Coronary artery (tissue), 2 donors: ENCODE measurements at regions not wholly inside any gene's neighbourhood (a gene's known extent, or its start where the extent isn't known, plus 50 kb on each side); places are given as distances from the start of the nearest gene placed in this dataset.

Source experiments
- DNase-seq: peaks from one replicate; pipeline ENCODE4 v3.0.0-alpha.2; 2017; ENCODE audit warnings: low spot score
- H3K27ac ChIP-seq, 2 donors: fragments of 200-600 bp; sonication (generic); one replicate each; pipeline ENCODE4 v1.5.1; 2016 to 2019
- H3K4me3 ChIP-seq: fragments of 200-600 bp; sonication (generic); 2 replicates; pipeline ENCODE4 v1.5.1; 2016; ENCODE audit warnings: mild to moderate bottlenecking, moderate library complexity
- TF ChIP-seq, protein P1 (sequence below): fragments of 200-600 bp; sonication (generic); IDR thresholded peaks from one replicate; pipeline ENCODE4 v1.5.1; 2019; ENCODE audit warnings: antibody characterized with exemption

DNA sequence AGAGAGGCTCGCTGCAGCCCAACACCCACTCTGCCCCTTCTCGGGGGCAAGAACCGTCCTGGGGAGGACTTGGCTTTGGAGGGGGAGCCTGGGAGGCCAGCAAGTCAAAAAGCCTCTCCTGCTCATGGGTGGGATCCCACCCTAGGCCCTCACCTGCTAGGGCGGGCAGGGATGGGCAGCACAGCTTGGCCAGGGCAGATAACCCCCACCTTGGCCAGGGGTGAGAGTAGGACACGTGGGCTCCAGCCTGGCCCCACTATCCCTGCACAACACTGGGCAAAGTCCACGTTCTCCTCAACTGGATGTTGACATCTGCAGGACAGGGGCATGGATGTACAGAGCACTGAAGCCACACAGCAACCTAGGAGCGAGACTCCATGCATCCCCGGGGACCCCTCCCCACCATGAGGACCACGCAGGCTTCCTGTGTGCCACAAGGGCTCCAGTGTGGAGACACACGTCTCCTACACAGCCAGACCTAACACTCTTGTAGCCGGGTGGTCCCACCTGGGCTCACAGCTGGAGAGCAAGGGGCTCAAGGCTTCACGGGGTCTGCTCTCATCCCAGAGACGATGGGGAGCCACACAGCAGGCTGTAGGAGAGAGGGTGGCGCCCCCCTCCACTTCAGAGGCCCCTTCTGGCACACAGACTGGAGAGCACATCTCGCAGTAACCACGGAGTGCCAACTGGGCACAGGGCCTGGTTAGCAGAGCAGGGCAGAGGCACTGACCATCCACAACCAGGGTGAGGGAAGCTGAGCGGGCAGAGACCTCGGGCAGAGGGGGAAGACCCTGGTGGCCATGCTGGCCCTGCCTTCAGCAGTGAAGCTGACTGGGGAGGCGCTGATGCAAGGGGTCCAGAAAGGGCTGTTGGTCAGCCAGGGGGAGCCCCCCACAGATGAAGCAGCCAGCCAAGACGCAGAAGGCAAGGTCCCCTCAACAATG is 171.1 kb downstream of the CRYBB2 start:
- no peak overlapping the region for H3K4me3 ChIP-seq
- TF ChIP-seq, protein P1, sequence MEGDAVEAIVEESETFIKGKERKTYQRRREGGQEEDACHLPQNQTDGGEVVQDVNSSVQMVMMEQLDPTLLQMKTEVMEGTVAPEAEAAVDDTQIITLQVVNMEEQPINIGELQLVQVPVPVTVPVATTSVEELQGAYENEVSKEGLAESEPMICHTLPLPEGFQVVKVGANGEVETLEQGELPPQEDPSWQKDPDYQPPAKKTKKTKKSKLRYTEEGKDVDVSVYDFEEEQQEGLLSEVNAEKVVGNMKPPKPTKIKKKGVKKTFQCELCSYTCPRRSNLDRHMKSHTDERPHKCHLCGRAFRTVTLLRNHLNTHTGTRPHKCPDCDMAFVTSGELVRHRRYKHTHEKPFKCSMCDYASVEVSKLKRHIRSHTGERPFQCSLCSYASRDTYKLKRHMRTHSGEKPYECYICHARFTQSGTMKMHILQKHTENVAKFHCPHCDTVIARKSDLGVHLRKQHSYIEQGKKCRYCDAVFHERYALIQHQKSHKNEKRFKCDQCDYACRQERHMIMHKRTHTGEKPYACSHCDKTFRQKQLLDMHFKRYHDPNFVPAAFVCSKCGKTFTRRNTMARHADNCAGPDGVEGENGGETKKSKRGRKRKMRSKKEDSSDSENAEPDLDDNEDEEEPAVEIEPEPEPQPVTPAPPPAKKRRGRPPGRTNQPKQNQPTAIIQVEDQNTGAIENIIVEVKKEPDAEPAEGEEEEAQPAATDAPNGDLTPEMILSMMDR: no peak
- no peak for DNase-seq
- no peak overlapping the region for H3K27ac ChIP-seq

DNA sequence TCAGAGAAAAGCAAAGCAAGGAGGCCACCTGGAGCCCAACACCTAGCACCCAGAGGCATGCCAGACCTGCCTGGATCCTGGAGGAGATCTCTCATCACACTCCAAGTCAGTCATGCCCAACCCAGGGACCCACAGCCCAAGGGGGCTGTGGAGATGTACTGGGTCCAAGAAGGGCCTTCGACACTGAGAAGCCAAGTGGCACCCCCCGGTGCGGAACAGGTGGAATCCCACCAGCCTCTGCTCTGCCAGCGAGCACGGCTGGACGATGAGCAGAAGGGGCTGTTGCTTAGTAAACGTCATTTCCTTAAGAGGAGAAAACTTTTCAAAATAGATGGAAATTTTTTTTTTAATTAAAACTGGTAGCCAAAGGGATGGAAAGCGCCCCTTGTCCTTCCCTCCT is 171.9 kb upstream of the GRK3 start:
- Histone ChIP-seq H3K27ac (no peak overlapping the region), H3K4me3 (no peak overlapping the region)
- TF ChIP-seq, protein P1: no peak
- DNase-seq: no peak

DNA sequence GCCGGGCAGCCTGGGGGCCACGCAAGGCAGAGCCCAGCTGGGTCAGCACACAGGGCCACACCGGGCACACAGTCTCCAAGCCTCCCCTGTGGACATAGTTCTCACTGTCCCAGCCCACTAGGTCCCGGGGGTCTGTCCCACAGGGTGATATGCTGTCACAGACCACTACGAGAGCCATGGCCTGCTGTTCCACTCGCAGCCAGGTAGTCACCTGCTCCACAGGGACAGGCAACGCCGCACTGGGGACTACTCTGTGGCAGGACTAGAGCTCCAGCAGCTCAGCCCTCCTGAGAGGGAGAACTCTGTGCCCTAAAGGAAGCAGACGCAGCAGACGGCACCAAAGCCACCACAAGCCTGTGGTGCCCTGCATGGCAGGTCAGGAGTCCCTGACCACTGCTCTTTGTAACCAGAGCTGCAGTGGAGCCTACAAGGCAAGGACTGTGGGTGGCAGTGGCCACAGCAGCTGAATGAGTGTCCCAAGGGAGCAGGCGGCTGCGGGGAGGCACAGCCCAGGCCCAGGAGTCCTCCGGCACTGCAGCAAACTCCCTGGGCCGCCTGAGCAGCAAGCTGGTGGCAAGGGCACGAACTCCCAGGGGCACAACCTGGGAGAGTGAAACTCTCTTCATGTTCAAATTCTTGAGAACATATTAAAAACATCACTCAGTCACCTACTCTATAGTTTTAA is 171.2 kb upstream of the GRK3 start:
- no peak overlapping the region for H3K27ac ChIP-seq
- no peak overlapping the region for H3K4me3 ChIP-seq
- TF ChIP-seq, protein P1: no peak
- DNase-seq: no peak

DNA sequence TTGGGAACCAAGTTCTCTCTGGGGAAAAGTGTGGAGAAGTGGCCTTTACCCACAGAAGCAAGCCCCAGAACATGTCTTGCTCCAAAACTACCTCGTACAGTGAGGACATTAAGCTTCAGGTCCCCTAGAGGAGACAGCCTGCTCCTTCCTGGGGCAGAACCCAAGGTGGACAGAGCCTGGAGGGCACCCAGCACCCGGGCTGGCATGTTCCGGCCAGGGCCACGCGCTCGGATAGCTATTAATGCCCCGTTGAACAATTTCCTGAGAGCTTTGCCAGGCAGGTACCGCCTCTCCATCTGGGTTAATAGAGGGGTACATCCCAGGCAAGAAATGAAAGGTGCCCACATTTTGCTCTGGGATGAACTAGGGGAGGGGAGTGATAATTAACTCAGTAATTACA is 169.0 kb upstream of the GRK3 start:
- TF ChIP-seq, protein P1: no peak
- Histone ChIP-seq H3K27ac (no peak overlapping the region), H3K4me3 (no peak overlapping the region)
- no peak for DNase-seq

DNA sequence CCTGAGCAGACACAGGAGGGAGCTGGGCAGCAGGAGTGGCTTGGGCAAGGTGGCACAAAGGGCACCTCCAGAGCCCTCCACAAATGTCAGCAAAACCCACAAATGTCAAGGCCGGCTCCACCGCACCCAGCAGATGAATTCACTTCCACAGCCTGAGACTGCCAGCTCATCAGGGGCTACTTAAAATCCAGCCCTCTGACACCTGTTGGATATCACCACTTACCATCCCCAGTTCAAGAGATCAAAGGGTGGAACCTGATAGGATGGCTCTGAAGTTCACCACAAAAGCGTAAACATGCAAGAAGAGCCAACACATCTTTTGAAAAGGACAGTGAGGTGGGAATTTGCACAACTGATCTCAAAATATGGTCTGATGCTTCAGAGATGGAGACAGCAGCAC is 168.6 kb upstream of the GRK3 start:
- H3K4me3 ChIP-seq: no peak overlapping the region
- TF ChIP-seq, protein P1: no peak
- DNase-seq: no peak
- H3K27ac ChIP-seq: no peak overlapping the region

DNA sequence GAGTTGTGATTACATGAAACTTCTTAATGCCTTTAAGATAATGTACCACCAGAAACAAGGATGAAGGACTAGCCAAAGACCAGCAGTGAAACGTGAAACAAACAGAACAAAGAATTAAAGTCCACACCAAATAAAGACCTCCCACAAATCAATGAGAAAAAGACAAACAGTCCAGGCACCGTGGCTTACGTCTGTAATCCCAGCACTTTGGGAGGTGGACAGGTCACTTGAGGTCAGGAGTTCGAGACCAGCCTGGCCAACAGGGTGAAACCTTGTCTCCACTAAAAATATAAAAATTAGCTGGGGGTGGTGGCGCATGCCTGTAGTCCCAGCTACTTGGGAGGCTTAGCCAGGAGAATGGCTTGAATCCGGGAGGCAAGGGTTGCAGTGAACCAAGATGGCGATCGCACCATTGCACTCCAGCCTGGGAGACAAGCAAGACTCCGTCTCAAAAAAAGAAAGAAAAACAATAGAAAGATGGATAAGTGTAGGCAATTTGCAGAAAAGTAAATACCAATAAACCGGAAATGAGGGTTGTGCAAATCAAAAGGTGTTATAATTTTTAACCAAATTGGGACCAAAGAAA is 167.8 kb upstream of the GRK3 start:
- no peak for DNase-seq
- Histone ChIP-seq H3K4me3 (no peak overlapping the region), H3K27ac (no peak overlapping the region)
- TF ChIP-seq, protein P1: no peak
